HL-60 (cell line): ENCODE measurements at regions not wholly inside any gene's neighbourhood (a gene's known extent, or its start where the extent isn't known, plus 50 kb on each side); places are given as distances from the start of the nearest gene placed in this dataset.

Source experiments
- POLR2AphosphoS5 ChIP-seq: IDR thresholded peaks from 2 replicates; pipeline ENCODE4 v1.6.1; 2012; ENCODE audit warnings: low read depth
- TF ChIP-seq, protein P1 (sequence below): IDR thresholded peaks from one replicate; pipeline ENCODE4 v1.5.1; 2011; ENCODE audit warnings: low read length, control low read depth, inconsistent platforms; ENCODE audit not compliant: insufficient read depth

- TF ChIP-seq, protein P1, sequence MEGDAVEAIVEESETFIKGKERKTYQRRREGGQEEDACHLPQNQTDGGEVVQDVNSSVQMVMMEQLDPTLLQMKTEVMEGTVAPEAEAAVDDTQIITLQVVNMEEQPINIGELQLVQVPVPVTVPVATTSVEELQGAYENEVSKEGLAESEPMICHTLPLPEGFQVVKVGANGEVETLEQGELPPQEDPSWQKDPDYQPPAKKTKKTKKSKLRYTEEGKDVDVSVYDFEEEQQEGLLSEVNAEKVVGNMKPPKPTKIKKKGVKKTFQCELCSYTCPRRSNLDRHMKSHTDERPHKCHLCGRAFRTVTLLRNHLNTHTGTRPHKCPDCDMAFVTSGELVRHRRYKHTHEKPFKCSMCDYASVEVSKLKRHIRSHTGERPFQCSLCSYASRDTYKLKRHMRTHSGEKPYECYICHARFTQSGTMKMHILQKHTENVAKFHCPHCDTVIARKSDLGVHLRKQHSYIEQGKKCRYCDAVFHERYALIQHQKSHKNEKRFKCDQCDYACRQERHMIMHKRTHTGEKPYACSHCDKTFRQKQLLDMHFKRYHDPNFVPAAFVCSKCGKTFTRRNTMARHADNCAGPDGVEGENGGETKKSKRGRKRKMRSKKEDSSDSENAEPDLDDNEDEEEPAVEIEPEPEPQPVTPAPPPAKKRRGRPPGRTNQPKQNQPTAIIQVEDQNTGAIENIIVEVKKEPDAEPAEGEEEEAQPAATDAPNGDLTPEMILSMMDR, result no peak
- no peak for TF ChIP-seq POLR2AphosphoS5
These were observed 160.1 kb upstream of the CNOT2 start for GRCh38 chr12:70082997-70083676.
